ENCODE measurements at regions not wholly inside any gene's neighbourhood (a gene's known extent, or its start where the extent isn't known, plus 50 kb on each side); places are given as distances from the start of the nearest gene placed in this dataset.

GRCh38 chr2:122277956-122278355 is 522.5 kb downstream of the TSN start:
- TF ChIP-seq, protein P1, sequence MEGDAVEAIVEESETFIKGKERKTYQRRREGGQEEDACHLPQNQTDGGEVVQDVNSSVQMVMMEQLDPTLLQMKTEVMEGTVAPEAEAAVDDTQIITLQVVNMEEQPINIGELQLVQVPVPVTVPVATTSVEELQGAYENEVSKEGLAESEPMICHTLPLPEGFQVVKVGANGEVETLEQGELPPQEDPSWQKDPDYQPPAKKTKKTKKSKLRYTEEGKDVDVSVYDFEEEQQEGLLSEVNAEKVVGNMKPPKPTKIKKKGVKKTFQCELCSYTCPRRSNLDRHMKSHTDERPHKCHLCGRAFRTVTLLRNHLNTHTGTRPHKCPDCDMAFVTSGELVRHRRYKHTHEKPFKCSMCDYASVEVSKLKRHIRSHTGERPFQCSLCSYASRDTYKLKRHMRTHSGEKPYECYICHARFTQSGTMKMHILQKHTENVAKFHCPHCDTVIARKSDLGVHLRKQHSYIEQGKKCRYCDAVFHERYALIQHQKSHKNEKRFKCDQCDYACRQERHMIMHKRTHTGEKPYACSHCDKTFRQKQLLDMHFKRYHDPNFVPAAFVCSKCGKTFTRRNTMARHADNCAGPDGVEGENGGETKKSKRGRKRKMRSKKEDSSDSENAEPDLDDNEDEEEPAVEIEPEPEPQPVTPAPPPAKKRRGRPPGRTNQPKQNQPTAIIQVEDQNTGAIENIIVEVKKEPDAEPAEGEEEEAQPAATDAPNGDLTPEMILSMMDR (conservative IDR thresholded peaks at IDR 0.05): no peak
- no peak for TF ChIP-seq EZH2 (IDR thresholded peaks at IDR 0.05; ENCODE audit: low read depth)

Measured in PC-9 (cell line).